GM18505 (cell line): ENCODE measurements at regions not wholly inside any gene's neighbourhood (a gene's known extent, or its start where the extent isn't known, plus 50 kb on each side); places are given as distances from the start of the nearest gene placed in this dataset.
"Not testable (repeated sequence)": the region's sequence is repeated elsewhere in the genome, so short reads cannot be mapped to it uniquely, and the experiment has no call there.

Experiments
- ATAC-seq: cut with Tn5 transposase; IDR thresholded peaks from one replicate; pipeline ENCODE4 v1.9.1; 2021; ENCODE audit not compliant: unreplicated experiment
- POLR2A ChIP-seq: IDR thresholded peaks from 4 replicates; pipeline ENCODE4 v1.6.1; 2011; ENCODE audit warnings: borderline replicate concordance; ENCODE audit not compliant: insufficient read depth, insufficient read length; ENCODE audit errors: extremely low read depth

- TF ChIP-seq POLR2A = no peak
- no peak for ATAC-seq
Observed at GRCh38 chr10:25103703-25104102, 71.1 kb upstream of the GPR158 start.

GRCh38 chr10:25104441-25104840 lies 70.4 kb upstream of the GPR158 start:
- TF ChIP-seq POLR2A = no peak
- ATAC-seq = no peak

- no peak for TF ChIP-seq POLR2A
- no peak for ATAC-seq
Observed at GRCh38 chr10:25105262-25105661, 69.5 kb upstream of the GPR158 start.

GRCh38 chr10:25105743-25106260 lies 69.0 kb upstream of the GPR158 start:
- ATAC-seq = no peak
- TF ChIP-seq POLR2A = no peak

GRCh38 chr10:25107756-25108155 lies 67.0 kb upstream of the GPR158 start:
- TF ChIP-seq POLR2A = no peak
- ATAC-seq = no peak

- not testable (repeated sequence) for ATAC-seq
Observed at GRCh38 chr10:25109896-25110295, 64.9 kb upstream of the GPR158 start.

GRCh38 chr10:25112016-25112415 lies 62.8 kb upstream of the GPR158 start:
- TF ChIP-seq POLR2A = no peak
- no peak for ATAC-seq

- no peak for TF ChIP-seq POLR2A
- peak; percentile 89 for ATAC-seq
Observed at GRCh38 chr10:25113191-25114035, 61.4 kb upstream of the GPR158 start.

- ATAC-seq = no peak
Observed at GRCh38 chr10:25114036-25114411, 60.8 kb upstream of the GPR158 start.

GRCh38 chr10:25117757-25118156 lies 57.0 kb upstream of the GPR158 start:
- no peak for ATAC-seq

More at GRCh38 chr10:25114036-25114411, 60.8 kb upstream of the GPR158 start:
- no peak for TF ChIP-seq POLR2A

GRCh38 chr10:25120188-25120587 lies 54.6 kb upstream of the GPR158 start:
- no peak for TF ChIP-seq POLR2A

More at GRCh38 chr10:25117757-25118156, 57.0 kb upstream of the GPR158 start:
- TF ChIP-seq POLR2A = no peak

More at GRCh38 chr10:25120188-25120587, 54.6 kb upstream of the GPR158 start:
- no peak for ATAC-seq
